Right lobe of liver (tissue), 6 donors: ENCODE measurements at regions not wholly inside any gene's neighbourhood (a gene's known extent, or its start where the extent isn't known, plus 50 kb on each side); places are given as distances from the start of the nearest gene placed in this dataset.
"Not testable (repeated sequence)": the region's sequence is repeated elsewhere in the genome, so short reads cannot be mapped to it uniquely, and the experiment has no call there.

Experiments
- ATAC-seq, 4 donors: fragments of 200-7000 bp; cut with Tn5 transposase; one replicate each; pipeline ENCODE4 v1.9.1; 2020; ENCODE audit warnings: mild to moderate bottlenecking in 4 of 4, moderate library complexity in 4 of 4
- DNase-seq, 3 donors: peaks; one replicate each; pipeline ENCODE4 v3.0.0-alpha.2; 2020
- H3K27ac ChIP-seq, 3 donors: fragments of 200-600 bp; one replicate each; pipeline ENCODE4 v1.8.0; 2022
- H3K27me3 ChIP-seq, 2 donors: fragments of 200-600 bp; one replicate each; pipeline ENCODE4 v1.8.0; 2022
- H3K36me3 ChIP-seq, 4 donors: fragments of 200-600 bp; sonication (generic) in 1 of 4; one replicate each; pipeline versions ENCODE4 v1.5.1 to v1.8.0; 2017 to 2022; ENCODE audit warnings: control low read depth in 1 of 4
- H3K4me1 ChIP-seq, 4 donors: fragments of 200-600 bp; sonication (generic) in 1 of 4; one replicate each; pipeline versions ENCODE4 v1.5.1 to v1.8.0; 2017 to 2022; ENCODE audit warnings: control low read depth in 1 of 4
- H3K4me3 ChIP-seq, 3 donors: fragments of 200-600 bp; one replicate each; pipeline ENCODE4 v1.8.0; 2022
- H3K9me3 ChIP-seq, 4 donors: fragments of 200-600 bp; sonication (generic) in 1 of 4; one replicate each; pipeline versions ENCODE4 v1.5.1 to v1.8.0; 2017 to 2022; ENCODE audit warnings: control low read depth in 1 of 4
- CTCF ChIP-seq, 4 donors: fragments of 200-600 bp in 3 of 4; fragments of 450-650 bp in 1 of 4; IDR thresholded peaks; one replicate each; pipeline versions ENCODE4 v1.5.1 to v1.8.0; 2016 to 2022; ENCODE audit warnings: antibody characterized with exemption in 4 of 4, mild to moderate bottlenecking in 2 of 4
- POLR2A ChIP-seq: fragments of 450-650 bp; IDR thresholded peaks from one replicate; pipeline ENCODE4 v1.6.1; 2017; ENCODE audit warnings: antibody characterized with exemption, mild to moderate bottlenecking
- WGBS: methylation state at CpG from one replicate; pipeline ENCODE4 v1.1.6; 2018; ENCODE audit warnings: low coverage, low lambda C conversion rate; ENCODE audit not compliant: insufficient coverage; ENCODE audit errors: missing lambda C conversion rate; 5-methylcytosine and 5-hydroxymethylcytosine counted together
- intact Hi-C, 2 donors: fragments of 100-400 bp; cut with DNase I; formaldehyde crosslinking; loops; one replicate each; pipeline versions ENCODE4 v1.11.2 to v1.14.1; 2022
- donor health status: DM: no; HTN: yes; CAD: no.
- donor health status: DM: no; HTN: no; CAD: no.
- donor health status: DM: no; HTN: no; CAD: no.
- donor health status: DM: no; HTN: yes; CAD: no.
- donor health status: DM: no; HTN: yes; CAD: no.

DNA sequence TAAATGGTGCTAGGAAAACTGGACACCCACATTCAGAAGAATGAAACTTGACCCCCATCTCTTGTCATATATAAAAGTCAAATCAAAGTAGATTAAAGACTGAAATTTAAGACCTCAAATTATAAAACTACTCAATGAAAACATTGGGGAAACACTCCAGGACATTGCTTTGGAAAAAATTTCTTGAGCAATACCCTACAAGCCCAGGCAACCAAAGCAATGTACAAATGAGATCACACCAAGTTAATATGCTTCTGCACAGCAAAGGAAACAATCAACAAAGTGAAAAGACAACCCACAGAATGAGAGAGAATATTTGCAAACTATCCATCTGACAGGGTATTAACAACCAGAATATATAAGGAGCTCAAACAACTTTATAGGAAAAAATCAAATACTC lies 407.9 kb upstream of the BTBD3 start:
- peaks cover 0 to 4% (median 0%) of the 10 kb centered on the region in 4 donors for H3K9me3 ChIP-seq
- no peak overlapping the region for H3K27ac ChIP-seq
- no peak for DNase-seq
- no peak overlapping the region for H3K4me3 ChIP-seq
- no peak for ATAC-seq
- H3K27me3 ChIP-seq = no peaks in the 10 kb centered on the region
- H3K4me1 ChIP-seq = no peaks in the 10 kb centered on the region
- no peaks in the 10 kb centered on the region for H3K36me3 ChIP-seq
- intact Hi-C loops = no loop called here
- no peak for TF ChIP-seq POLR2A
- TF ChIP-seq CTCF (IDR thresholded peaks at IDR 0.05) = no peak

DNA sequence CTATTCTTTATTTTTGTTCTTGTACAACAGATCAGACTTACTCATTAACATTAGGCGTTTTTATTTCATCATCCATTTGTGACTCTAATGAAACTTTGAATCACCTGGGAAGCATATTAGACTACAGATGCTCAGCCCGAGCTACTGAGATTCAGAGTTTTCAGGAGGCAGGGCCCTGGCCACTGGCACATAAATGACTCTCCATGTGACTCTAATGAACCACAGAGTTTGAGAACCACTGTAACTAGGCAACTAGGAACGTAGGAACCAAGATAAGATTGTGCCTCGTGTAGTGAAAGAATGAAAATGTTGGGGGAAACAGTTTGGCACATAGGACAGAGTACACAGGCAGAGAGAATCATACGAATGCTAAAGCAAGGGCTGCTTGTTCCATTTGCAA lies 405.9 kb upstream of the BTBD3 start:
- no peaks in the 10 kb centered on the region for H3K36me3 ChIP-seq
- H3K27ac ChIP-seq = no peak overlapping the region
- ATAC-seq = no peak
- H3K9me3 ChIP-seq = peaks cover 0 to 4% (median 0%) of the 10 kb centered on the region in 4 donors
- intact Hi-C loops = no loop called here
- TF ChIP-seq CTCF (IDR thresholded peaks at IDR 0.05) (no peak), POLR2A (no peak)
- no peaks in the 10 kb centered on the region for H3K4me1 ChIP-seq
- H3K27me3 ChIP-seq = no peaks in the 10 kb centered on the region
- whole genome bisulfite sequencing = 29% methylated on average over 5 of the region's 5 CpGs
- no peak for DNase-seq
- no peak overlapping the region for H3K4me3 ChIP-seq

DNA sequence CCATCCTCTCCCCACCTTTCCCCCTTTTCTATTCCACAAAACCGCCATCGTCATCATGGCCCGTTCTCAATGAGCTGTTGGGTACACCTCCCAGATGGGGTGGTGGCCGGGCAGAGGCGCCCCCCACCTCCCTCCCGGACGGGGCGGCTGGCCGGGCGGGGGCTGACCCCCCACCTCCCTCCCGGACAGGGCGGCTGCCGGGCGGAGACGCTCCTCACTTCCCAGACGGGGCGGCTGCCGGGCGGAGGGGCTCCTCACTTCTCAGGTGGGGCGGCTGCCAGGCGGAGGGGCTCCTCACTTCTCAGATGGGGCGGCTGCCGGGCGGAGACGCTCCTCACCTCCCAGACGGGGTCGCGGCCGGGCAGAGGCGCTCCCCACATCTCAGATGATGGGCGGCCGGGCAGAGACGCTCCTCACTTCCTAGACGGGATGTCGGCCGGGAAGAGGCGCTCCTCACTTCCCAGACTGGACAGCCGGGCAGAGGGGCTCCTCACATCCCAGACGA lies 404.4 kb upstream of the BTBD3 start:
- H3K9me3 ChIP-seq, H3K4me1 ChIP-seq, intact Hi-C loops, DNase-seq, H3K27me3 ChIP-seq, H3K27ac ChIP-seq, H3K36me3 ChIP-seq, H3K4me3 ChIP-seq, ATAC-seq: not testable (repeated sequence)
- 51% methylated on average over 3 of the region's 39 CpGs for WGBS

DNA sequence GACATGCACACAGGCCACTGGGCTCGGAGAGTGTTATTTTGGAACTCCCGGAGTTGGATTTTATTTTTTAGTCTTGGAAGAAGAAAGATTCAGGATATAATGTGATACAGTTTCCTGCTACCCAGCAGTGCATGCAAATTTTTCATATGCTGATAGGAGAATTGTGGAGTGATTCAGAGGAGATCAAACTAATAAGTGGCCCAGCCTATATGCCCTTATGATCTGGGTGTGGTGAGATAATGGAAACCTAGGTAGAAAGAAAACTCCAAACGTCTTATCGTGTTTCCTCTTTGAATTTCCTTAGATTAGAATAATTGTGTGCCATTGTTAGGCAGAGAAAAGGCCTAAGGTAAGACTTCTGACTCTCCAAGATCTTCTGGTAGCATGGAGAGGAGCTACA lies 401.2 kb upstream of the BTBD3 start:
- H3K4me3 ChIP-seq = no peak overlapping the region
- intact Hi-C loops = no loop called here
- H3K27ac ChIP-seq = no peak overlapping the region
- ATAC-seq = no peak
- TF ChIP-seq POLR2A = no peak
- TF ChIP-seq CTCF (IDR thresholded peaks at IDR 0.05) = no peak
- H3K36me3 ChIP-seq = no peaks in the 10 kb centered on the region
- no peaks in the 10 kb centered on the region for H3K4me1 ChIP-seq
- H3K27me3 ChIP-seq = no peaks in the 10 kb centered on the region
- H3K9me3 ChIP-seq = no peaks in the 10 kb centered on the region
- WGBS = 50% methylated on average over 4 of the region's 4 CpGs
- DNase-seq = no peak

GRCh38 chr20:11520596-11520995 lies 397.1 kb upstream of the BTBD3 start:
- ATAC-seq = no peak
- intact Hi-C loops = no loop called here
- H3K4me3 ChIP-seq = no peak overlapping the region
- no peaks in the 10 kb centered on the region for H3K36me3 ChIP-seq
- H3K4me1 ChIP-seq = no peaks in the 10 kb centered on the region
- WGBS = 0% methylated on average over 1 of the region's 1 CpG
- TF ChIP-seq CTCF (IDR thresholded peaks at IDR 0.05) (no peak), POLR2A (no peak)
- no peaks in the 10 kb centered on the region for H3K27me3 ChIP-seq
- H3K27ac ChIP-seq = no peak overlapping the region
- H3K9me3 ChIP-seq = no peaks in the 10 kb centered on the region
- no peak for DNase-seq
